Adipocyte (in vitro differentiated cells): ENCODE measurements at regions not wholly inside any gene's neighbourhood (a gene's known extent, or its start where the extent isn't known, plus 50 kb on each side); places are given as distances from the start of the nearest gene placed in this dataset.

Experiments
- DNase-seq: peaks from one replicate; pipeline ENCODE4 v3.0.0-alpha.2; 2015; ENCODE audit warnings: low read depth
- H3K27me3 ChIP-seq: replicated peaks from 2 replicates; pipeline ENCODE4 v1.7.0; 2013; ENCODE audit warnings: mild to moderate bottlenecking, low read length, moderate library complexity; ENCODE audit not compliant: control insufficient read depth, insufficient read depth
- H3K36me3 ChIP-seq: 2 replicates; pipeline ENCODE4 v1.7.0; 2013; ENCODE audit warnings: low read length, mild to moderate bottlenecking, moderate library complexity; ENCODE audit not compliant: control insufficient read depth, insufficient read depth, severe bottlenecking
- H3K4me1 ChIP-seq: 2 replicates; pipeline ENCODE4 v1.7.0; 2013; ENCODE audit warnings: mild to moderate bottlenecking, low read length, moderate library complexity; ENCODE audit not compliant: control insufficient read depth, insufficient read depth
- H3K4me3 ChIP-seq: 2 replicates; pipeline ENCODE4 v1.7.0; 2013; ENCODE audit warnings: mild to moderate bottlenecking, low read length, moderate library complexity
- H3K9ac ChIP-seq: 2 replicates; pipeline ENCODE4 v1.7.0; 2013; ENCODE audit warnings: mild to moderate bottlenecking, low read length, moderate library complexity
- H3K9me3 ChIP-seq: 2 replicates; pipeline ENCODE4 v1.7.0; 2013; ENCODE audit warnings: mild to moderate bottlenecking, low read length, moderate library complexity; ENCODE audit not compliant: control insufficient read depth

DNA sequence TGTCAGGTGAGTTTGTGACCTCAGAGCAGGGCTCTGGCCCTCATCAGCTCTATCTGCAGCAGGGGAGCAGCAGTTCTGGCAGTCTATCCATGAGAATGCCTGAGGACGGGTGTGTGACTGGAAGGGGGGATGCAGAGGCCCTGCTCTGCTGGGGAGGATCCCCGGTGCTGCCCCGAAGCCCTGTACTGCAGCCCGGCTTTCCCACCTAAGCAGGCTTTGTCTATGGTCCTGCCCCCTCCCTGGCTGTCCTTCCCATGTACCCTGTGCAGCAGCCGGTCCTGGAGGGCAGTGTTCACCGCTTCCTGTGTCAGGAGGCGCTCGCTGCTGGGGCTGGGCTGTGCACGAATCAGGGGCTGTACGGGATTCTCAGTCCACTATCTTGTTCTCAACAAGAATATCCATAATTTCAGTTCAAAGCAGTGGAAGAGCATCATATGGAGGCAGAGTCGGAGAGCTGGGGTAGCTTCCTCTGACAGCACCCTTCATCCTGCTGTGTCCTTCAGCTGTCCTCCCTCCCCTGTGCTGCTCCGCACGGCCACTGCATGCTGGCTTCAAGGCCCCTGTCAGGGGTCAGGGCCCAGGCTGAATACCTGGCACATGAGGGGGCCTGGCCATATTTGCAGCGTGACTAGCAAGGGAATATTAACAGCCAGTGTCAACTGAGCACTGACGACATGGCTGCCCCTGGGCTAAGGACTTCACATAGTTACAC lies 125.2 kb downstream of the CTTN start:
- Histone ChIP-seq H3K36me3 (no peaks in the 10 kb centered on the region), H3K4me1 (no peaks in the 10 kb centered on the region), H3K4me3 (no peak overlapping the region), H3K9ac (no peak overlapping the region), H3K9me3 (no peaks in the 10 kb centered on the region), H3K27me3 (peaks cover 17% of the 10 kb centered on the region)
- DNase-seq: no peak

DNA sequence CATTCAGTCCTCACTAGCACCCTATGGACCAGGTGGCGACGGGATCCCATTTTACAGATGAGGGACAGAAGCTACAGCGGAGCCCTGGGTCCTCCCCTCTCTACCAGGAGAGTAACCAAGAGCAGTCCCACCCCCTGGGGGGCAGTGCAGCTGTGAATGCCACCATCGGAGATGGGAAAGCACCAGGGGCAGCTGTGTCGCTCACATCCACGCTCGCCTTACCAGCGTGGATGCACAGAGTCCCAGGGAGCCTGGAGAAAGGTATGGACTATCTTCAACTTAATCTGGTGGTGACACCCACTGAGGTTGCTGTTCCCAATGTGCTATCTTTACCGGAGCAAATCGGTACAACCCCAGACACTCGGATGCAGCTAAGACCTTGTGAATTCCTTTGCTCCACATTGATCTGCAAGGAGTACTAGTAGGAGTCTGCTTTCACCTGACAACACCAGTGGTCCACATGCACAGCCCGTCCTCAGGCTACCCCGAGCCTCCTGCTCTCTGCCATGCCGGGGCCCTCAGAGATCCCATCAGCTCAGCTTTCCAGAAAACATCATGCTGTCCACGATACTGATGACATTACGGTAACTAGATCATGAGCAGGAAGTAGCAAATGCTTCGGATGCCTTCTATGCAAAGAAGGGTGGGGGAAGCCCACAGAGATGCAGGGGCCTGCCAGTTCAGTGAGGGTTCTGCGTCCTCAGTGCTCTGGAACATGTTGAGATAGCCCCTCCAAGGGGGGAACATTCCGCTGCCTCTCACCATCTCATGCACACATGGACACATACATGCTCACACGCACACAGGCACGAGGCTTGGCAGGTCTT lies 126.0 kb downstream of the CTTN start:
- H3K9me3 ChIP-seq: no peaks in the 10 kb centered on the region
- H3K9ac ChIP-seq: no peak overlapping the region
- no peaks in the 10 kb centered on the region for H3K4me1 ChIP-seq
- no peak overlapping the region for H3K4me3 ChIP-seq
- peaks cover 17% of the 10 kb centered on the region for H3K27me3 ChIP-seq
- no peaks in the 10 kb centered on the region for H3K36me3 ChIP-seq
- no peak for DNase-seq

DNA sequence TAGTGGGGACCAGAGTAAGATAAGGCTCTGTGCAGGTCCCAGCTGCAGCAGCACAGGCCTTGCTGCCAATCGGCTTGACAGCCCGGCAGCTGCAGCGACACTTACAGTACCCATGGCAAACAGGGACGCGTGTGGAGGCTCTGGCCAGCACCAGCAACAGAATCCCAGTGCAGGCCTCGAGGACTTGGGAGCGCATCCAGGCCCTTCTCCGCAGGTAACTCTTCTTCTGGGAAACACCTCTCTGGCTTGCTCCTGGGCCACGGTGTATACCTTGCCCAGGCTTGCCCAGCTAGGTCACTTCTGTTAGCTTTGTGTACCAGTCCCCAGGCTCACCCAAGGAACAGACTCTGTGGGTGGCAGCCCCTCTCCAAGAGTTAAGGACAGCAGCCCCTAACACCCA lies 126.7 kb downstream of the CTTN start:
- H3K9me3 ChIP-seq: no peaks in the 10 kb centered on the region
- H3K9ac ChIP-seq: no peak overlapping the region
- H3K4me1 ChIP-seq: no peaks in the 10 kb centered on the region
- peaks cover 17% of the 10 kb centered on the region for H3K27me3 ChIP-seq
- no peak for DNase-seq
- H3K4me3 ChIP-seq: no peak overlapping the region
- no peaks in the 10 kb centered on the region for H3K36me3 ChIP-seq

DNA sequence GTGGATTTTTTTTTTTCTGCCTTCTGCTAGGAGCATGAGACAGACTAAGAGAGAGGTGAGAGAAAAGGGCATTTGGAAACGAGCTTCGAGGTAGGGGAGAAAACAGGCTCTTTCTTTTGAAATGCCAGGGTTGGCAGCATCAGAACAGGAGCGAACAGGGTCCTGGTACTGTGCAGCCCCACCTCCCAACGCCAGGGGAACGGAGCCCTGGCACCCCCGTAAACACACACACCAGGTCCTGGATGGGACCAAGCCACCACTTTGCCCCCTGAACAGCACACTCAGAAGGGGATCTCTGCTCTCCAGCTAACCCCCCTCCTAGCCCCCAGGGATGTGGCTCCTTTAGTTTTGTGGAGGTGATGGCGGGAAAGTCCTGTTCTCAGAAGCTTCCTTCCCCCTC lies 127.1 kb downstream of the CTTN start:
- Histone ChIP-seq H3K9me3 (no peaks in the 10 kb centered on the region), H3K27me3 (peaks cover 17% of the 10 kb centered on the region), H3K36me3 (no peaks in the 10 kb centered on the region), H3K4me3 (no peak overlapping the region), H3K9ac (no peak overlapping the region), H3K4me1 (no peaks in the 10 kb centered on the region)
- no peak for DNase-seq

DNA sequence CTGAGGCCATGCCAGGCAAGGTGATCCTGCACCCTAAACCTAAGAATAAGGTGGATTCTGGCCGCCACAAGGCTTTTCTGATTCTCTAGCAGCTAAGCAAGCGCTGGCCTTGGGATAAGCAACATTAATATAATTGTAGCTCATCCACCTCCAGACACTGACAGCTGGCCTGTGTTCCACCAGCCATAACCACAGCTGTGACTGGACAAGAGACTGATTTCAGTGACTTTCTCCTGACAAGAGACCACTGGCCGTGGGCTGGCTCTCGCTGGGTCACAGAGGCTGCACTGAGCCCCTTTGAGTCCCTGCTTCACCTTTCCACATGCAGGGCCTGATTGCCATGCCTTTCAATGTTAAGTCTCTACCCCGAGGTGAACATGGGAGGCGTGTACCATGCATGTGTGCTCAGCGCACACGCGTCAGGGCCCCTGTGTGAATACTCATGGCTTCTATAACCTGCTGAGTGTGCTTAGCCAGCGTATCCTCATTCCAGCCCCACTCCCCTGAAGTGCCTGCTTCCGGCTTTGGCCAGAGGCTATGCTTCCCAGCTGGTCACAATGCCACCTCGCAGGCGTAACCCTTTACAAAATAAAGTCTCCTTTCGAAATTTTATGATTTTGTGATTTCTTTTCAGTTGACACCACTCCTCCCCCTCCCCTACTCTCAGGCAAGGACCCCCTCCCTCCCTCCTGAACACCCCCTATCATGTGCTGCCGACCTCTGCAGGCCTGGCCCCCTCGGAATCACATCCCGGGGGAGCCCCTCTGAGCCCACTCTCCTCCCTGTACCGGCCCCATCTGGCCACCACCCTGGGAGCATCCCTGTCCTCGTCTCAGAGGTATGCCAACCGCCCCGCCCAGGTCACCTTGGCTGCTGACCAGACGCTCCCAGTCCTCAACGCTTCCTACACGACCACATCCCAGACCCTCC lies 128.1 kb downstream of the CTTN start:
- DNase-seq: no peak
- H3K4me3 ChIP-seq: no peak overlapping the region
- H3K9ac ChIP-seq: no peak overlapping the region
- H3K36me3 ChIP-seq: no peaks in the 10 kb centered on the region
- H3K4me1 ChIP-seq: no peaks in the 10 kb centered on the region
- H3K27me3 ChIP-seq: peaks cover 12% of the 10 kb centered on the region
- H3K9me3 ChIP-seq: no peaks in the 10 kb centered on the region

DNA sequence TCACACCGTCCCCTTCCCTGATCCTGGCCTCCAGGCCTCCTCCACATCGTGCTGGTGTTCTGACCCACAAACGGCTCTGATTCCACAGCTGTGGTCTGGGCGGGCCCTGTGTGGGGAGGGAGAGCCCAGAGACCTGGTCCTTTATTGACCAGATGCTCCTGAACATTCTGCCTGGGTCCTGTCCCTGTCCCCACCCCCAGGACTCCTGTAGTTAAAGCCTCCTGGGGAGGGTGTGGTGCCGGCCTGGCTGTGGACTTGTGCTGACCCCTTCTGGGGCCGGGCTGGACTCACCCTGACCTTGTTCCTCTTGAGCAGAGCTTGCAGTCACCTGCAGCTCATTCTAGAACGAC lies 128.7 kb downstream of the CTTN start:
- Histone ChIP-seq H3K27me3 (peaks cover 6% of the 10 kb centered on the region), H3K4me1 (no peaks in the 10 kb centered on the region), H3K9ac (no peak overlapping the region), H3K4me3 (no peak overlapping the region), H3K9me3 (no peaks in the 10 kb centered on the region), H3K36me3 (no peaks in the 10 kb centered on the region)
- DNase-seq: no peak

DNA sequence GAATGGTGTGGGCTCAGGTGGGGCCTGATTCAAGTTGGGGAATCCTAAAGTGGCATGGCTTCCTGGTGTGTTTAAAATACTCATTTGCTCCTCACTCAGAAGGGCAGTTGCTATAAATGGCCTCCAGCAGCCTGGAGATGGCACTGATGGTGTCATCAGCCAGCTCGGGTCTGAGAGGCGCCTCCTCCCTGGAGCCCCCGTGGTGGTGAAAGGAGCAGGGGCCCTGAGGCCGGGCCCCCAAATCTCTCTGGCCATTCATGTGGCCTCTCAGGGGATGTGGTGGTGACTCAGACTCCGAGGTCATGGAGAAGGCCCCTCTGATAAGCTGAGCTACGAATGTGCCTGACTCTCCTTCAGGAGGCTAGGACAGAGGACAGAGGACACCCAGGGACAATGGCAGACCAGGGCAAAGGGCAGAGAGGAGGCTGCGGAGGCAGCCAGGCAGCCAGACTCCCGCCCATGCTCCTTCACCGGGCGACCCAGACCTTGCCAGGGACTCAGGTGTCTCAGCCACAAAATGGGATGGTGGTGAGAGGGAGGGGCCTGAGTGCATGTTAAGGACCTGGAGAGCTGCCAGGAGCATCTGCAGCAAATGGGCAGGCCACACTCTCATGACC lies 129.2 kb downstream of the CTTN start:
- no peak for DNase-seq
- no peak overlapping the region for H3K4me3 ChIP-seq
- peaks cover 1% of the 10 kb centered on the region for H3K27me3 ChIP-seq
- peaks cover 1% of the 10 kb centered on the region for H3K4me1 ChIP-seq
- no peak overlapping the region for H3K9ac ChIP-seq
- H3K36me3 ChIP-seq: no peaks in the 10 kb centered on the region
- H3K9me3 ChIP-seq: no peaks in the 10 kb centered on the region

DNA sequence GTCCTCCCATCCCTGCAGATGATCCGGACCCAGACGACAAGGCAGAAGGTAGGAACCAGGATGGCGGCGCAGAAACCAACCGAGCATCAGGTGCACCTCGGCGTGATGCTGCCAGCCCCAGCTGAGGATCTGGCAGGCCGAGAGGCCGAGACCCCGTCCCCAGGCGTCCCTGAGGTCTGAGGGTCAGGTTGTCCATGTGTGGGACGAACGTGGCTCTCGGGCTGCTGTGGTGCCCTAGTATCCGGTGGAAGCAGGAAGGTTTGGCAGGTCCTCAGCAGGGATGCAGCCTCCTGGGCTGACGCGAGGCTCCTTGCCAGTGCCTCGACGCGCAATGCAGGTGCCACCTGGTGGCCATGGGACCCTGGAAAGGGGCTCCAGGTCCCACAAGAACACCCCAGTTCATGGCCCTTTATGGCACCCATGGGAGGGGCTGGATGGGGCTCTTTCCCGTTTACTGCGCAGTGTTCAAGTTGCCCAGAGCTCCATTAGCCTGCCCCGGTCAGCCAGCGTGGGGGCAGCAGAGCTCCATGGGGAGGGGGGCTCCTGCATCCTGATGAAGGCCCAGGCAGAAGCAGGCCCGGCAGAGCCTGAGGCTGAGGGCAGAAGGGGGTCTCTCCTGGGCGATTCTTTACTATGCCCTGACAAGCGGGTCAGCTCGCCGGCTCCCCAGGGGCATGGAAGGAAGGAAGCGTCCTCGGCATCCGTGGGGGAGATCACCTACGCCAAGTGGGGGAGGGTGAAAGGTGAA lies 129.9 kb downstream of the CTTN start:
- peaks cover 4% of the 10 kb centered on the region for H3K4me1 ChIP-seq
- no peaks in the 10 kb centered on the region for H3K27me3 ChIP-seq
- H3K9me3 ChIP-seq: no peaks in the 10 kb centered on the region
- no peaks in the 10 kb centered on the region for H3K36me3 ChIP-seq
- H3K4me3 ChIP-seq: no peak overlapping the region
- H3K9ac ChIP-seq: no peak overlapping the region
- DNase-seq: no peak

DNA sequence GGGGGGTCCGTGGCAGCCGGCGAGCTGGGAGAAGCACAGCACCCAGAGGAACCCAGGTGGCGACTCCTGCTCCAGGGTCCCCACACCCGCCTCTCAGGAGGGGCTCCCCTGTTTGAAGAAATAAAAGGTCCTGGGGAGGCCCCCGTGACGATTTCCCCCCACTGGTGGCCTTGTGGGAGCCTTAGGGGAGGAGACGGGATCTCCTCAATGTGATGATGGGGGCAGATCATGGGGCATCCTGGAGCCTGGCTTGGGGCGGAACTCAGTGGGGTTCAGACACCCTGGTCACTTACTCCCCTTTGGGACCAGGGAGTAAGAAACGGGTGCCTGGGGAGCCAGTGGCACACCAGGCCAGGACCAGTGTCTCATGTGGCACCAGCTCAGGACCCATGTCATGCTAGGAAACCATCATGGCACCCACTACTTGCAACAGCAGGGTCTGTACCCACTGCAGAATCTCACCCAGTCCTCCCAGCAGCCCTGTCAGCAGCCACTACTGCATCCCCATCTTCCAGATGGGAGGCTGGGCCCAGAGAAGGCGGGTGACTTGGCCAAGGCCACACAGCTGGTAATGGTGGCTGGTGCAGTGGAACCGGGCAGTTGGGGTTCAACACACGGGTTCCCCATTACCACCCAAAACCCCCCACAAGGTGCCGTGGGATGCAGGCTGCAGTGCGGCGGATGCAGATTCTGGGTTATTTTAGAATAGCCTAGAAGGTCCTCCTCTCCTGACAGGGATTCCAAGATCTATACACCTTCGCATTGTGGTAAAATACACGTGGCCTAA lies 130.7 kb downstream of the CTTN start:
- no peaks in the 10 kb centered on the region for H3K9me3 ChIP-seq
- no peaks in the 10 kb centered on the region for H3K36me3 ChIP-seq
- peaks cover 4% of the 10 kb centered on the region for H3K4me1 ChIP-seq

DNA sequence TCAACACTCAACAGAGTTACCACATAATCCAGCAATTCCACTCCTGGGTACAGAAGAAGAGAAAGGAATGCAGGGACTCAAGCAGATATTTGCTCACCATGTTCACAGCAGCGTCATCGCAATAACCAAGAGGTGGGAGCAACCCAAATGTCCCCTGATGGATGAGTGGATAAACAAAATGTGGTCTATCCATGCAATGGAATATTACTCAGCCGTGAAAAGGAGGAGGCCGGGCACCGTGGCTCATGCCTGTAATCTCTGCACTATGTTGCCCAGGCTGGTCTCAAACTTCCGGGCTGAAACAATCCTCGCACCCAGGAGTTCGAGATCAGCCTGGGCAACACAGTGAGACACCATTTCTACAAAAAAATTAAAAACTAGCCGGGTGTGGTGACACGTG lies 131.7 kb downstream of the CTTN start:
- no peak overlapping the region for H3K4me3 ChIP-seq
- H3K4me1 ChIP-seq: peaks cover 4% of the 10 kb centered on the region
- no peaks in the 10 kb centered on the region for H3K9me3 ChIP-seq
- no peak for DNase-seq
- H3K27me3 ChIP-seq: no peaks in the 10 kb centered on the region
- no peaks in the 10 kb centered on the region for H3K36me3 ChIP-seq
- H3K9ac ChIP-seq: no peak overlapping the region

More for the DNA sequence above, 130.7 kb downstream of the CTTN start:
- H3K27me3 ChIP-seq: no peaks in the 10 kb centered on the region
- DNase-seq: no peak
- no peak overlapping the region for H3K9ac ChIP-seq
- no peak overlapping the region for H3K4me3 ChIP-seq
